Fibroblast of lung (primary cell): ENCODE measurements at regions not wholly inside any gene's neighbourhood (a gene's known extent, or its start where the extent isn't known, plus 50 kb on each side); places are given as distances from the start of the nearest gene placed in this dataset.

Experiments used
- EZH2 ChIP-seq: IDR thresholded peaks from 2 replicates; pipeline ENCODE4 v1.5.1; 2012; ENCODE audit warnings: low read length, control low read depth, mild to moderate bottlenecking; ENCODE audit errors: missing control alignments
- TF ChIP-seq, protein P1 (sequence below), 2 donors: IDR thresholded peaks in 1 of 2; conservative IDR thresholded peaks in 1 of 2; 1 replicate in 1 of 2; 2 replicates in 1 of 2; pipeline ENCODE4 v1.5.1; 2011 to 2012; ENCODE audit warnings: low read length in 2 of 2, control low read depth in 1 of 2, inconsistent platforms in 1 of 2, low read depth in 1 of 2, mild to moderate bottlenecking in 1 of 2

- TF ChIP-seq EZH2, result no peak
- TF ChIP-seq, protein P1, sequence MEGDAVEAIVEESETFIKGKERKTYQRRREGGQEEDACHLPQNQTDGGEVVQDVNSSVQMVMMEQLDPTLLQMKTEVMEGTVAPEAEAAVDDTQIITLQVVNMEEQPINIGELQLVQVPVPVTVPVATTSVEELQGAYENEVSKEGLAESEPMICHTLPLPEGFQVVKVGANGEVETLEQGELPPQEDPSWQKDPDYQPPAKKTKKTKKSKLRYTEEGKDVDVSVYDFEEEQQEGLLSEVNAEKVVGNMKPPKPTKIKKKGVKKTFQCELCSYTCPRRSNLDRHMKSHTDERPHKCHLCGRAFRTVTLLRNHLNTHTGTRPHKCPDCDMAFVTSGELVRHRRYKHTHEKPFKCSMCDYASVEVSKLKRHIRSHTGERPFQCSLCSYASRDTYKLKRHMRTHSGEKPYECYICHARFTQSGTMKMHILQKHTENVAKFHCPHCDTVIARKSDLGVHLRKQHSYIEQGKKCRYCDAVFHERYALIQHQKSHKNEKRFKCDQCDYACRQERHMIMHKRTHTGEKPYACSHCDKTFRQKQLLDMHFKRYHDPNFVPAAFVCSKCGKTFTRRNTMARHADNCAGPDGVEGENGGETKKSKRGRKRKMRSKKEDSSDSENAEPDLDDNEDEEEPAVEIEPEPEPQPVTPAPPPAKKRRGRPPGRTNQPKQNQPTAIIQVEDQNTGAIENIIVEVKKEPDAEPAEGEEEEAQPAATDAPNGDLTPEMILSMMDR (conservative IDR thresholded peaks at IDR 0.05 in 1 of 2, IDR thresholded peaks at IDR 0.05 in 1 of 2; ENCODE audit: low read depth in 1 of 2, low read length in 2 of 2), result no peak
Measured at GRCh38 chr22:48171271-48171691, 1408.8 kb downstream of the TBC1D22A start.
